Omental fat pad (tissue), 3 donors: ENCODE measurements at regions not wholly inside any gene's neighbourhood (a gene's known extent, or its start where the extent isn't known, plus 50 kb on each side); places are given as distances from the start of the nearest gene placed in this dataset.

ENCODE experiments used
- ATAC-seq: fragments of 150-250 bp; one replicate; pipeline ENCODE4 v1.9.1; 2016; ENCODE audit warnings: mild to moderate bottlenecking, moderate library complexity; ENCODE audit not compliant: low FRiP score
- DNase-seq: peaks from one replicate; pipeline ENCODE4 v3.0.0-alpha.2; 2019; ENCODE audit warnings: low spot score
- TF ChIP-seq, protein P1 (sequence below), 3 donors: fragments of 450-650 bp; IDR thresholded peaks; one replicate each; pipeline ENCODE4 v1.5.1; 2016 to 2017; ENCODE audit warnings: antibody characterized with exemption in 3 of 3, mild to moderate bottlenecking in 3 of 3, moderate library complexity in 2 of 3

- ATAC-seq (no peak), DNase-seq (no peak)
- TF ChIP-seq, protein P1, sequence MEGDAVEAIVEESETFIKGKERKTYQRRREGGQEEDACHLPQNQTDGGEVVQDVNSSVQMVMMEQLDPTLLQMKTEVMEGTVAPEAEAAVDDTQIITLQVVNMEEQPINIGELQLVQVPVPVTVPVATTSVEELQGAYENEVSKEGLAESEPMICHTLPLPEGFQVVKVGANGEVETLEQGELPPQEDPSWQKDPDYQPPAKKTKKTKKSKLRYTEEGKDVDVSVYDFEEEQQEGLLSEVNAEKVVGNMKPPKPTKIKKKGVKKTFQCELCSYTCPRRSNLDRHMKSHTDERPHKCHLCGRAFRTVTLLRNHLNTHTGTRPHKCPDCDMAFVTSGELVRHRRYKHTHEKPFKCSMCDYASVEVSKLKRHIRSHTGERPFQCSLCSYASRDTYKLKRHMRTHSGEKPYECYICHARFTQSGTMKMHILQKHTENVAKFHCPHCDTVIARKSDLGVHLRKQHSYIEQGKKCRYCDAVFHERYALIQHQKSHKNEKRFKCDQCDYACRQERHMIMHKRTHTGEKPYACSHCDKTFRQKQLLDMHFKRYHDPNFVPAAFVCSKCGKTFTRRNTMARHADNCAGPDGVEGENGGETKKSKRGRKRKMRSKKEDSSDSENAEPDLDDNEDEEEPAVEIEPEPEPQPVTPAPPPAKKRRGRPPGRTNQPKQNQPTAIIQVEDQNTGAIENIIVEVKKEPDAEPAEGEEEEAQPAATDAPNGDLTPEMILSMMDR (IDR thresholded peaks at IDR 0.05), result no peak
Observed at GRCh38 chr6:156396068-156396771, 381.0 kb upstream of the ARID1B start.

DNA sequence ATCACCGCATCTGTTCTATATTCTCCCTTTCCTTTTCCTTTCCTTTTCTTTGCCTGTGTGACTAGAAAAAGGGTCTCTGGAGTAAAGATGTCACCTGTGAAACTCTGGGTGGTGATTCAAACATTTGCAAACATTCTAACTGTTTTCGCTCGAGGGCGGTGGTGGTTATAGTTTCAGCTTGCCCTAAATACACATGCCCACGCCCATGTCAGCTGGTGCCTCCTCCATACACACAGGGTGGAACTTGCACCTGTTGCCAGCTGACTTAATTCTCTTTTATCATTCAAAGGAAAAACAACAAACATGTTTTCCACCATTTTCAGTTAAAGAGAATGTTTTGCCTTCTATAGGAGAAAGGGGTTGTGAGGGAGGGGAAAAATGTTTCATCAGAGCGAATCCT is 381.9 kb upstream of the ARID1B start:
- TF ChIP-seq, protein P1 (IDR thresholded peaks at IDR 0.05), result no peak
- ATAC-seq, result no peak
- no peak for DNase-seq

DNA sequence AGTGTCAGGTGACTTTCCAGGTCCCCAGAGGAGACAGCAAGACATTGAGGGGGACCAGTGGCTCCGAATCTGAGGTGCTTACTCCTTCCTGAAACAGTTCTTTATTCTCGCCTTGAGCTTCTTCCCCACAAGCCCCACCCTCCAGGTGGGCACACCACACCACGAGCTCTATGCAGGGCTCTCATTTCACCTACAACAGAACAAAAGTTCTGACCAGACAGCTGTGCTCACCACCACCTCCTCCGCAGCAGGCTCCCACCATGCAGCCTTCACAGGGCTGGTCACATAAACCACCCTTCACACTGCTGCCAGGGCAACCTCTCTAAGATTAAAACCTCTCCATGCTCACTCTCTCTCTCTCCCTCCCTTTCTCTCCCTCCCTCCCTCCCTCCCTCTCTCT is 384.5 kb upstream of the ARID1B start:
- DNase-seq (no peak), ATAC-seq (no peak)
- TF ChIP-seq, protein P1 (IDR thresholded peaks at IDR 0.05), result no peak

- ATAC-seq (no peak), DNase-seq (no peak)
- TF ChIP-seq, protein P1 (IDR thresholded peaks at IDR 0.05), result no peak
Observed at GRCh38 chr6:156391977-156392376, 385.2 kb upstream of the ARID1B start.

DNA sequence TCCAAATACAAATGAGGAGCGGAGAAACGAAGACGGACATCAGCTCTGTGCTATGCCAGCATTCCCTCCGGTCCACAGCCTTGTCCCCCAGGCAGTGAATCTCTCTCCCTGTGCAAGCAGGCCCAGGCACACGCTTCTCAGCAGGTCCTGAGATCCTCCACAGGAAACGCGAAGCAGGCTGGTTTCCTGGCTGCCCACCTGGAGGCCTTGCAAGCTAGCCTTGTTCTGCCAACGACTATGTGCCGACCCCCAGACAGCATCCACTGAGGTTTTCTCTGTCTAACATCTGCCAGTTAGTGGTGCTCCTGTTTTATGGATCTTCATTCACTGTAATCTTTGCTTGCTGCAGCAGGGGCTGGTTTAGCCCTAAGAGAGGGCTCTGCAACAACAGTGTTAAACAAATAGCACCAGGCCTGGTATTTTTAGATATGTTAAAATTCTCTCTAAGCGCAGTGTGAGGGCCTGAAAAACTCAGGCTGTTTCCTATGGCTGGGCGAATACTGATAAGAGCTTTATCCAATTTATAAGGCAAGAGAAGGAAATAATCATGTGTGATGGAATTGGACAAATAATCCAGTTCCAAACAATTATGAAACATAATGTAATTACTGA is 386.0 kb upstream of the ARID1B start:
- ATAC-seq, result no peak
- no peak for DNase-seq
- TF ChIP-seq, protein P1 (IDR thresholded peaks at IDR 0.05), result no peak

GRCh38 chr6:156390621-156391020 is 386.6 kb upstream of the ARID1B start:
- DNase-seq (no peak), ATAC-seq (no peak)
- TF ChIP-seq, protein P1 (IDR thresholded peaks at IDR 0.05), result no peak

- no peak for DNase-seq
- TF ChIP-seq, protein P1 (IDR thresholded peaks at IDR 0.05), result no peak
- no peak for ATAC-seq
Observed at GRCh38 chr6:156389296-156389695, 387.9 kb upstream of the ARID1B start.
